ENCODE measurements at regions not wholly inside any gene's neighbourhood (a gene's known extent, or its start where the extent isn't known, plus 50 kb on each side); places are given as distances from the start of the nearest gene placed in this dataset.

GRCh38 chr3:18238746-18239331 lies 186.3 kb downstream of the SATB1 start:
- Histone ChIP-seq H3K4me1 (ENCODE audit: insufficient read depth) (peaks cover 43% of the 10 kb centered on the region), H3K36me3 (ENCODE audit: insufficient read depth) (no peaks in the 10 kb centered on the region), H3K9me2 (ENCODE audit: insufficient read depth) (no peaks in the 10 kb centered on the region), H3K27me3 (ENCODE audit: insufficient read depth) (no peaks in the 10 kb centered on the region), H3F3A (replicated peaks; ENCODE audit: low read depth) (no peaks in the 10 kb centered on the region), H3K4me3 (no peak overlapping the region), H3K4me2 (no peak overlapping the region), H4K20me1 (replicated peaks; ENCODE audit: insufficient read depth) (no peaks in the 10 kb centered on the region), H2AFZ (no peak overlapping the region), H3K79me2 (replicated peaks; ENCODE audit: insufficient read depth) (no peaks in the 10 kb centered on the region), H3K27ac (ENCODE audit: low read depth) (no peak overlapping the region)
- H3K36me3 Mint-ChIP-seq (ENCODE audit: low read depth): no peaks in the 10 kb centered on the region
- ATAC-seq (no peak), DNase-seq (ENCODE audit: low spot score) (no peak)
- H3K4me1 Mint-ChIP-seq: peaks cover 33% of the 10 kb centered on the region
- TF ChIP-seq, protein P1, sequence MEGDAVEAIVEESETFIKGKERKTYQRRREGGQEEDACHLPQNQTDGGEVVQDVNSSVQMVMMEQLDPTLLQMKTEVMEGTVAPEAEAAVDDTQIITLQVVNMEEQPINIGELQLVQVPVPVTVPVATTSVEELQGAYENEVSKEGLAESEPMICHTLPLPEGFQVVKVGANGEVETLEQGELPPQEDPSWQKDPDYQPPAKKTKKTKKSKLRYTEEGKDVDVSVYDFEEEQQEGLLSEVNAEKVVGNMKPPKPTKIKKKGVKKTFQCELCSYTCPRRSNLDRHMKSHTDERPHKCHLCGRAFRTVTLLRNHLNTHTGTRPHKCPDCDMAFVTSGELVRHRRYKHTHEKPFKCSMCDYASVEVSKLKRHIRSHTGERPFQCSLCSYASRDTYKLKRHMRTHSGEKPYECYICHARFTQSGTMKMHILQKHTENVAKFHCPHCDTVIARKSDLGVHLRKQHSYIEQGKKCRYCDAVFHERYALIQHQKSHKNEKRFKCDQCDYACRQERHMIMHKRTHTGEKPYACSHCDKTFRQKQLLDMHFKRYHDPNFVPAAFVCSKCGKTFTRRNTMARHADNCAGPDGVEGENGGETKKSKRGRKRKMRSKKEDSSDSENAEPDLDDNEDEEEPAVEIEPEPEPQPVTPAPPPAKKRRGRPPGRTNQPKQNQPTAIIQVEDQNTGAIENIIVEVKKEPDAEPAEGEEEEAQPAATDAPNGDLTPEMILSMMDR (conservative IDR thresholded peaks at IDR 0.05; ENCODE audit: low read depth in 2 of 2): no peak
- TF ChIP-seq, protein P2, sequence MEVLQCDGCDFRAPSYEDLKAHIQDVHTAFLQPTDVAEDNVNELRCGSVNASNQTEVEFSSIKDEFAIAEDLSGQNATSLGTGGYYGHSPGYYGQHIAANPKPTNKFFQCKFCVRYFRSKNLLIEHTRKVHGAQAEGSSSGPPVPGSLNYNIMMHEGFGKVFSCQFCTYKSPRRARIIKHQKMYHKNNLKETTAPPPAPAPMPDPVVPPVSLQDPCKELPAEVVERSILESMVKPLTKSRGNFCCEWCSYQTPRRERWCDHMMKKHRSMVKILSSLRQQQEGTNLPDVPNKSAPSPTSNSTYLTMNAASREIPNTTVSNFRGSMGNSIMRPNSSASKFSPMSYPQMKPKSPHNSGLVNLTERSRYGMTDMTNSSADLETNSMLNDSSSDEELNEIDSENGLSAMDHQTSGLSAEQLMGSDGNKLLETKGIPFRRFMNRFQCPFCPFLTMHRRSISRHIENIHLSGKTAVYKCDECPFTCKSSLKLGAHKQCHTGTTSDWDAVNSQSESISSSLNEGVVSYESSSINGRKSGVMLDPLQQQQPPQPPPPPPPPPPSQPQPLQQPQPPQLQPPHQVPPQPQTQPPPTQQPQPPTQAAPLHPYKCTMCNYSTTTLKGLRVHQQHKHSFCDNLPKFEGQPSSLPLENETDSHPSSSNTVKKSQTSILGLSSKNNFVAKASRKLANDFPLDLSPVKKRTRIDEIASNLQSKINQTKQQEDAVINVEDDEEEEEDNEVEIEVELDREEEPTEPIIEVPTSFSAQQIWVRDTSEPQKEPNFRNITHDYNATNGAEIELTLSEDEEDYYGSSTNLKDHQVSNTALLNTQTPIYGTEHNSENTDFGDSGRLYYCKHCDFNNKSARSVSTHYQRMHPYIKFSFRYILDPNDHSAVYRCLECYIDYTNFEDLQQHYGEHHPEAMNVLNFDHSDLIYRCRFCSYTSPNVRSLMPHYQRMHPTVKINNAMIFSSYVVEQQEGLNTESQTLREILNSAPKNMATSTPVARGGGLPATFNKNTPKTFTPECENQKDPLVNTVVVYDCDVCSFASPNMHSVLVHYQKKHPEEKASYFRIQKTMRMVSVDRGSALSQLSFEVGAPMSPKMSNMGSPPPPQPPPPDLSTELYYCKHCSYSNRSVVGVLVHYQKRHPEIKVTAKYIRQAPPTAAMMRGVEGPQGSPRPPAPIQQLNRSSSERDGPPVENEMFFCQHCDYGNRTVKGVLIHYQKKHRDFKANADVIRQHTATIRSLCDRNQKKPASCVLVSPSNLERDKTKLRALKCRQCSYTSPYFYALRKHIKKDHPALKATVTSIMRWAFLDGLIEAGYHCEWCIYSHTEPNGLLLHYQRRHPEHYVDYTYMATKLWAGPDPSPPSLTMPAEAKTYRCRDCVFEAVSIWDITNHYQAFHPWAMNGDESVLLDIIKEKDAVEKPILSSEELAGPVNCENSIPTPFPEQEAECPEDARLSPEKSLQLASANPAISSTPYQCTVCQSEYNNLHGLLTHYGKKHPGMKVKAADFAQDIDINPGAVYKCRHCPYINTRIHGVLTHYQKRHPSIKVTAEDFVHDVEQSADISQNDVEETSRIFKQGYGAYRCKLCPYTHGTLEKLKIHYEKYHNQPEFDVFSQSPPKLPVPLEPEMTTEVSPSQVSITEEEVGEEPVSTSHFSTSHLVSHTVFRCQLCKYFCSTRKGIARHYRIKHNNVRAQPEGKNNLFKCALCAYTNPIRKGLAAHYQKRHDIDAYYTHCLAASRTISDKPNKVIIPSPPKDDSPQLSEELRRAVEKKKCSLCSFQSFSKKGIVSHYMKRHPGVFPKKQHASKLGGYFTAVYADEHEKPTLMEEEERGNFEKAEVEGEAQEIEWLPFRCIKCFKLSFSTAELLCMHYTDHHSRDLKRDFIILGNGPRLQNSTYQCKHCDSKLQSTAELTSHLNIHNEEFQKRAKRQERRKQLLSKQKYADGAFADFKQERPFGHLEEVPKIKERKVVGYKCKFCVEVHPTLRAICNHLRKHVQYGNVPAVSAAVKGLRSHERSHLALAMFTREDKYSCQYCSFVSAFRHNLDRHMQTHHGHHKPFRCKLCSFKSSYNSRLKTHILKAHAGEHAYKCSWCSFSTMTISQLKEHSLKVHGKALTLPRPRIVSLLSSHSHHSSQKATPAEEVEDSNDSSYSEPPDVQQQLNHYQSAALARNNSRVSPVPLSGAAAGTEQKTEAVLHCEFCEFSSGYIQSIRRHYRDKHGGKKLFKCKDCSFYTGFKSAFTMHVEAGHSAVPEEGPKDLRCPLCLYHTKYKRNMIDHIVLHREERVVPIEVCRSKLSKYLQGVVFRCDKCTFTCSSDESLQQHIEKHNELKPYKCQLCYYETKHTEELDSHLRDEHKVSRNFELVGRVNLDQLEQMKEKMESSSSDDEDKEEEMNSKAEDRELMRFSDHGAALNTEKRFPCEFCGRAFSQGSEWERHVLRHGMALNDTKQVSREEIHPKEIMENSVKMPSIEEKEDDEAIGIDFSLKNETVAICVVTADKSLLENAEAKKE (CRISPR knock-in tag; IDR thresholded peaks at IDR 0.05): no peak
- no peak for TF ChIP-seq STAT1 (IDR thresholded peaks at IDR 0.05; ENCODE audit: unreplicated experiment)
- TF ChIP-seq REST (IDR thresholded peaks at IDR 0.05; ENCODE audit: unreplicated experiment): no peak
- TF ChIP-seq CREB1 (CRISPR knock-in tag; IDR thresholded peaks at IDR 0.05; ENCODE audit: low read depth): no peak
- TF ChIP-seq ZNF331 (CRISPR knock-in tag; IDR thresholded peaks at IDR 0.05; ENCODE audit: low read depth): no peak
- no peak for TF ChIP-seq ZNF114 (CRISPR knock-in tag; IDR thresholded peaks at IDR 0.05)
- no peak for TF ChIP-seq NANOG (IDR thresholded peaks at IDR 0.05; ENCODE audit: borderline replicate concordance)
- TF ChIP-seq POLR2AphosphoS5 (IDR thresholded peaks at IDR 0.05; ENCODE audit: low read depth): no peak
- no peak for TF ChIP-seq JUNB (IDR thresholded peaks at IDR 0.05; ENCODE audit: unreplicated experiment)
- TF ChIP-seq EZH2 (IDR thresholded peaks at IDR 0.05; ENCODE audit: low read depth, unreplicated experiment): no peak
- TF ChIP-seq EZH2phosphoT487 (IDR thresholded peaks at IDR 0.05; ENCODE audit: unreplicated experiment): no peak
- TF ChIP-seq, protein P3, sequence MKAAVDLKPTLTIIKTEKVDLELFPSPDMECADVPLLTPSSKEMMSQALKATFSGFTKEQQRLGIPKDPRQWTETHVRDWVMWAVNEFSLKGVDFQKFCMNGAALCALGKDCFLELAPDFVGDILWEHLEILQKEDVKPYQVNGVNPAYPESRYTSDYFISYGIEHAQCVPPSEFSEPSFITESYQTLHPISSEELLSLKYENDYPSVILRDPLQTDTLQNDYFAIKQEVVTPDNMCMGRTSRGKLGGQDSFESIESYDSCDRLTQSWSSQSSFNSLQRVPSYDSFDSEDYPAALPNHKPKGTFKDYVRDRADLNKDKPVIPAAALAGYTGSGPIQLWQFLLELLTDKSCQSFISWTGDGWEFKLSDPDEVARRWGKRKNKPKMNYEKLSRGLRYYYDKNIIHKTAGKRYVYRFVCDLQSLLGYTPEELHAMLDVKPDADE (IDR thresholded peaks at IDR 0.05): no peak
- no peak overlapping the region for H3K4me3 Mint-ChIP-seq
- H3K27ac Mint-ChIP-seq: no peak overlapping the region
- H3K9me3 Mint-ChIP-seq: no peaks in the 10 kb centered on the region
- H3K27me3 Mint-ChIP-seq (ENCODE audit: insufficient read depth, low read depth, poor library complexity): peaks cover 3% of the 10 kb centered on the region
